ENCODE measurements at regions not wholly inside any gene's neighbourhood (a gene's known extent, or its start where the extent isn't known, plus 50 kb on each side); places are given as distances from the start of the nearest gene placed in this dataset.

DNA sequence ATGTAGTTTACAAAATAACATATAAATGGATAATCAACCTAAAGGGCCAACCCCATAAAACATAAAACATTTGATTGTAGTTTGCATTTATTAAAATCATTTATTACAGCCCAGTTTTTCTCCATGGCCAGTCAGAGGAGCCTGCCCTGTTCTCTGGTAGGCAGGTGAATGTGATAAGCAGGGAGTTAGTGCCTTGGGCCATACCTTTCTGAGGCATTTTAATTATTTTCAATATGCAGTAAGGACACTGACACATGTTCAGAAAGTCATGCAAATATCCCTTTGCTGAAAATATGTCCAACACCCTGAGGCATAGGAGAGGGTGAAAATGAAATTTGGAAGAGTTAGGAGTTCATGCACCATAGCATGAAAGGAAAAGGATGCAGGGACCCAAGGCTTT lies 242.6 kb upstream of the EDNRB start:
- Histone ChIP-seq H3K27ac (no peak overlapping the region), H3K9ac (no peak overlapping the region), H3F3A (ENCODE audit: low read depth) (no peaks in the 10 kb centered on the region), H2AFZ (replicated peaks) (no peak overlapping the region), H4K20me1 (ENCODE audit: low read depth) (no peaks in the 10 kb centered on the region), H3K27me3 (no peaks in the 10 kb centered on the region), H3K36me3 (no peaks in the 10 kb centered on the region), H3K4me1 (no peaks in the 10 kb centered on the region), H3K79me2 (ENCODE audit: low read depth) (no peaks in the 10 kb centered on the region), H3K9me3 (ENCODE audit: low read depth) (no peaks in the 10 kb centered on the region), H3K4me3 (no peak overlapping the region), H3K4me2 (no peak overlapping the region)
- Mint-ChIP-seq H3K4me1 (no peaks in the 10 kb centered on the region), H3K27ac (no peak overlapping the region), H3K27me3 (ENCODE audit: insufficient read depth, low read depth) (peaks cover 2% of the 10 kb centered on the region), H3K36me3 (no peaks in the 10 kb centered on the region), H3K9me3 (no peaks in the 10 kb centered on the region), H3K4me3 (no peak overlapping the region)
- no peak for DNase-seq (ENCODE audit: low spot score)
- TF ChIP-seq EZH2 (IDR thresholded peaks at IDR 0.05): no peak
- TF ChIP-seq, protein P1, sequence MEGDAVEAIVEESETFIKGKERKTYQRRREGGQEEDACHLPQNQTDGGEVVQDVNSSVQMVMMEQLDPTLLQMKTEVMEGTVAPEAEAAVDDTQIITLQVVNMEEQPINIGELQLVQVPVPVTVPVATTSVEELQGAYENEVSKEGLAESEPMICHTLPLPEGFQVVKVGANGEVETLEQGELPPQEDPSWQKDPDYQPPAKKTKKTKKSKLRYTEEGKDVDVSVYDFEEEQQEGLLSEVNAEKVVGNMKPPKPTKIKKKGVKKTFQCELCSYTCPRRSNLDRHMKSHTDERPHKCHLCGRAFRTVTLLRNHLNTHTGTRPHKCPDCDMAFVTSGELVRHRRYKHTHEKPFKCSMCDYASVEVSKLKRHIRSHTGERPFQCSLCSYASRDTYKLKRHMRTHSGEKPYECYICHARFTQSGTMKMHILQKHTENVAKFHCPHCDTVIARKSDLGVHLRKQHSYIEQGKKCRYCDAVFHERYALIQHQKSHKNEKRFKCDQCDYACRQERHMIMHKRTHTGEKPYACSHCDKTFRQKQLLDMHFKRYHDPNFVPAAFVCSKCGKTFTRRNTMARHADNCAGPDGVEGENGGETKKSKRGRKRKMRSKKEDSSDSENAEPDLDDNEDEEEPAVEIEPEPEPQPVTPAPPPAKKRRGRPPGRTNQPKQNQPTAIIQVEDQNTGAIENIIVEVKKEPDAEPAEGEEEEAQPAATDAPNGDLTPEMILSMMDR (IDR thresholded peaks at IDR 0.05): no peak
- TF ChIP-seq EZH2phosphoT487 (IDR thresholded peaks at IDR 0.05): no peak

DNA sequence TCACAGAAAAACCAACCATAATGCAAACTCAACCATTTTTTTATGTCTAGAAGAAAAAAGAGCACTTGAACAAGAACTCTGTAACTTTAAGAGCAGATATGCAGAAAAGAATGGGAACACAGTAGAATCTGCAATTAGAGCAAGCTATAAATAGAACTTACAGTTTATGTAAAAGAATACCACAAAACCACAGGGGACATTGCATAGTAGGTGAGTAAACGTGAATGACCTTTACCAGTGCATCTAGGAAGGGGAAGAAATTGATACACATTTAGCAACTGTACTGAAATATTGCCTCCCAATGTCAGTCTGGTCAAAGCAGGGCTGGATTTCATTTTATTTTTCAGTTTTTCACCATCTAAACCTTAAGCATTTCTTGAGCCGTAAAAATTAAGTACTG lies 242.2 kb upstream of the EDNRB start:
- H3K4me2 ChIP-seq: no peak overlapping the region
- Mint-ChIP-seq H3K9me3 (no peaks in the 10 kb centered on the region), H3K27ac (no peak overlapping the region)

DNA sequence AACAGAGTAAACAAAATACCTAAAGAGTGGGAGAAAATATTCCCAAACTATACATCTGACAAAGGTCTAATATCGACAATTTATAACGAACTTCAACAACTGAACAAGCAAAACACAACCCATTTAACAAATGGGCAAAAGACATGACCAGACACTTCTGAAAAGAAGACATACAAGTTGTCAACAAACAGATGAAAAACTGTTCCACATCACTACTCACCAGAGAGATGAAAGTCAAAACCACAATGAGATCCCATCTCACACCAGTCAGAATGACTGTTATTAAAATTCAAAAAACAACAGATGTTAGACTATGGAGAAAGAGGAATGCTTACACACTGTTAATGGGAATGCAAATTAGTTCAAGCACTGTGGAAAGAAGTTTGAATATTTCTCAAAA lies 233.8 kb upstream of the EDNRB start:
- Histone ChIP-seq H3K4me2 (no peak overlapping the region), H4K20me1 (ENCODE audit: low read depth) (no peaks in the 10 kb centered on the region), H3K9me3 (ENCODE audit: low read depth) (no peaks in the 10 kb centered on the region), H3K4me3 (no peak overlapping the region), H3K27me3 (no peaks in the 10 kb centered on the region), H3K4me1 (no peaks in the 10 kb centered on the region), H2AFZ (replicated peaks) (no peak overlapping the region), H3K36me3 (no peaks in the 10 kb centered on the region), H3K9ac (no peak overlapping the region), H3F3A (ENCODE audit: low read depth) (no peaks in the 10 kb centered on the region), H3K79me2 (ENCODE audit: low read depth) (no peaks in the 10 kb centered on the region), H3K27ac (no peak overlapping the region)
- Mint-ChIP-seq H3K4me3 (no peak overlapping the region), H3K27ac (no peak overlapping the region), H3K36me3 (no peaks in the 10 kb centered on the region), H3K27me3 (ENCODE audit: insufficient read depth, low read depth) (peaks cover 5% of the 10 kb centered on the region), H3K9me3 (peaks cover 2% of the 10 kb centered on the region), H3K4me1 (no peaks in the 10 kb centered on the region)
- no peak for DNase-seq (ENCODE audit: low spot score)
- TF ChIP-seq, protein P1 (IDR thresholded peaks at IDR 0.05): no peak
- TF ChIP-seq EZH2 (IDR thresholded peaks at IDR 0.05): no peak
- no peak for TF ChIP-seq EZH2phosphoT487 (IDR thresholded peaks at IDR 0.05)

More for the DNA sequence above, 242.2 kb upstream of the EDNRB start:
- Histone ChIP-seq H2AFZ (replicated peaks) (no peak overlapping the region), H3F3A (ENCODE audit: low read depth) (no peaks in the 10 kb centered on the region), H4K20me1 (ENCODE audit: low read depth) (no peaks in the 10 kb centered on the region), H3K27me3 (no peaks in the 10 kb centered on the region), H3K36me3 (no peaks in the 10 kb centered on the region), H3K27ac (no peak overlapping the region), H3K4me1 (no peaks in the 10 kb centered on the region), H3K79me2 (ENCODE audit: low read depth) (no peaks in the 10 kb centered on the region), H3K4me3 (no peak overlapping the region), H3K9ac (no peak overlapping the region), H3K9me3 (ENCODE audit: low read depth) (no peaks in the 10 kb centered on the region)
- Mint-ChIP-seq H3K36me3 (no peaks in the 10 kb centered on the region), H3K4me3 (no peak overlapping the region), H3K27me3 (ENCODE audit: insufficient read depth, low read depth) (peaks cover 2% of the 10 kb centered on the region), H3K4me1 (no peaks in the 10 kb centered on the region)
- TF ChIP-seq EZH2phosphoT487 (IDR thresholded peaks at IDR 0.05) (no peak), EZH2 (IDR thresholded peaks at IDR 0.05) (no peak)
- TF ChIP-seq, protein P1 (IDR thresholded peaks at IDR 0.05): no peak
- DNase-seq (ENCODE audit: low spot score): no peak

Measured in neural progenitor cell (in vitro differentiated cells).